CD4-positive, alpha-beta T cell treated with Interleukin-17A for 1 hour (primary cell): ENCODE measurements at regions not wholly inside any gene's neighbourhood (a gene's known extent, or its start where the extent isn't known, plus 50 kb on each side); places are given as distances from the start of the nearest gene placed in this dataset.
A peak's percentile ranks its signal among the peaks of the same experiment; 100 is the strongest.
"Not testable (repeated sequence)": the region's sequence is repeated elsewhere in the genome, so short reads cannot be mapped to it uniquely, and the experiment has no call there.

Experiments used
- DNase-seq: peaks from one replicate; pipeline ENCODE4 v3.0.0-alpha.2; 2020

DNA sequence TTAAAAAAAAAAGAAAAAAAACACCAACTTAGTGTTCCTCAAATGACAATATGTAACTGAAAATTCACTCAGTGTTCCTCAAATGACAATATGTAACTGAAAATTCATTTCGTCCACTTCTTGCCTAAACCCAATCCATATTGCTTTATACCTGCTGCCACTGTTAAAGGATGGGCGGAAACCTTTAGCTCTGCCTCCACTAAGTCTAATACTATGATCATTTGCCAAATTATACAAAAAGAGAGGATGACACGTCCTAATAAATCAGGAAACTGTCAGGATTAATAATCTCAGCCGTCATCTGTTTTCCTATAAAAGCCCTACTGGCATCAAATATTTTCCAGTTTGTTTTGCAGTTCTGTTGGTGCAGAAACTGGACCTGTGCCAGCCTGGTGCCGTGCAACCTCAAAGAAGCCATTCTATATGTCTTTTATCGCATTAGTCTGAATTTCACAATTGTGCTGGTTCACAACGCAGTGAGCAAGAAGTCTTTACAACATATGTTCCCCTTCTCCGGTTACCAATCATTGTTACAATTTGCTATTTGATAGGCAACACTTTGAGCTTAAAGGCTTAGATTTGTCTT lies 160.4 kb upstream of the KCNH8 start:
- no peak for DNase-seq

DNA sequence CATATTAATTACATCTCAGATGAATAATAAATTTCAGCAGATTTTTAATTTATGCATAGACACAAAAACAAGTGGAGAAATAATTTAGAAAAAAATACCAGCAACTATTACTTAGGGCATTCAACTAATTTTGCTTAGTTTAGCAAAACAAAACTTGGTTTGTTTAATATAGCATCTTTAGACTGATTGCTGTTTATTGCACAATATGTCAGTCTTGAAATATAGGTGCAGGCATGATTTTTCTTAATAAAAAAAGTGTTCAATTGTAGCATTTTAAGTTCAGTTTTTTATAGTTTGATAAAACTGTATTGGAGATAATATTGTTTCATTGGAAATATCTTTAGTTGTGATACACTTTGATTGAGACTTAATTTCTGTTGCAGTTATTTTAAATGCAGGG lies 161.2 kb upstream of the KCNH8 start:
- no peak for DNase-seq

DNA sequence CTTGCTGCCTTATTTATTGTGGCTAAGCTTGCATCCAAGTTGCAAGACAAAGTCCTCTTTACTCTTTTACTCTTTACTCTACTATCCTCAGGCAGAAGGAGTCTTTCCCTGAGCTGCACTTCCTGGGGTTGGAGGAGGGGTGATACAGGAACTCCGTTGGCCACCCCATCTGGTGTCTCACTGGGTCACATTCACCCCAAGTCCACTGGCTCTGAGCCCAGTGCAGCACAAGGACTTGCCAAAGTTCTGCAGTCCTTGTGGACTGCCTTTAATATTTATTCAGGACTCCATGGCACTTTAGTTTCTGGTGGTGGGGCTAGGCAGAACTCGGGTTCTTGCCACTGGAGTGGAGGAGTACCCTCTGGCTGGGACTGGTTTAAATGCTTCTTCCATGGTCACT lies 165.4 kb upstream of the KCNH8 start:
- no peak for DNase-seq

DNA sequence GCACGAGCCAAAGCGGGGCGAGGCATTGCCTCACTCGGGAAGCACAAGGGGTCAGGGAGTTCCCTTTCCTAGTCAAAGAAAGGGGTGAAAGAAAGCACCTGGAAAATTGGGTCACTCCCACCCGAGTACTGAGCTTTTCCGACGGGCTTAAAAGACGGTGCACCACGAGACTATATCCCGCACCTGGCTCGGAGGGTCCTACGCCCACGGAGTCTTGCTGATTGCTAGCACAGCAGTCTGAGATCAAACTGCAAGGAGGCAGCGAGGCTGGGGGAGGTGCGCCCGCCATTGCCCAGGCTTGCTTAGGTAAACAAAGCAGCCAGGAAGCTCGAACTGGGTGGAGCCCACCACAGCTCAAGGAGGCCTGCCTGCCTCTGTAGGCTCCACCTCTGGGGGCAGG lies 172.2 kb upstream of the KCNH8 start:
- DNase-seq: not testable (repeated sequence)

DNA sequence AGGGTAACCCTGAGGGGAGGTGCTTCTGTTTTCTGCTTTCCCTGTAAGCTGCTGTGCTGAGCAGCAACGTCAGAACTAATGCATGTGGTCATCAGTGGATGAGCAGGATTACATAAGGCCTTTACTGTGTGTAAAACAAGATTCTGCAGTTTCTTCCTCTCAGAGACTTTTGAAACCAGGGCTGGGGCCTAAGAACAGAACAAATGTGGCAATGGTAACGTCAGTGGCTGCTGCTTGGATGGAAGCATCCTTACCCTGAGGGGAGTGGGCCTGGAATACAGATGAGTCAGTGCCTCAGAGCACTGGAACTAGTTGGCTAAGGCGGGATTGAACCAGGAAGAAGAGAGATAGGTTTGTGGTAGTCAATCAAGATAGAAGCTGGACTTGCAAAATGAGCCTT lies 180.2 kb upstream of the KCNH8 start:
- DNase-seq: no peak

DNA sequence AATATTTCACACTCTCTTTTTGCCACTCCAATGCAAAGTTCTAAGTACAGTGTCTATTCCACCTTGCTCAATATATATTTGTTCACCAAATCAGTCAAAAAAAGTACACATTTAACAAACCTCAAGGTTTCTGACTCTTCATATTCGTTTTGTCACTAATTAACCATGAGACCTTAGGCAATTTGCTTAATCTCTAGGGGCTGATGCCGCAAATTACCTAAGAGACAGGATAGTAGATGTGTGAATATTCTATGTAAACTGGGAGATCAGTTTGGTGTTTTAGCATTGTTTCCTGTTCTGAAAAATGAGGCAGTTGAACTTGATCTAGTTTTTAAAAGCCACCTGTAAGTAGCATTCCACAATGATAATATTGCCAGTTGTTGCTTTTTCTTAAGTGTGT lies 182.5 kb upstream of the KCNH8 start:
- DNase-seq: no peak

DNA sequence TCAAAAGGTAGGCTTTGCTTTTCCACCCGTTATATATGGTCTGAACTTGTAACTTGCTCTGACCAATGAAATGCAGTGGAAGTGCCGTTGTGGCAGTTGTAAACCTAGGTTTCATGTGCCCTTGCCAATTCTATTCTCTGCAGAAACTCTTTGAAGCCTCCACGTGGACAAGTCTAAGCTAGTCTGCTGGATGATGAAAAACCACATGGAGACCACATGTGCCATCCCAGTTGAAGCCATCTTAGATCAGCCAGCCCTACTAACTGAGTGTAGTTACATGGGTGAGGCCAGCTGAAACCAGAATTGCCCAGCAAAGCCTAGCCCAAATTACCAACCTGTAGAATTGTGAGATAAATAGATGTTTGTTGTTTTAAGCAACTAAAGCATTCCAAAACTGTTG lies 183.7 kb upstream of the KCNH8 start:
- DNase-seq: no peak

DNA sequence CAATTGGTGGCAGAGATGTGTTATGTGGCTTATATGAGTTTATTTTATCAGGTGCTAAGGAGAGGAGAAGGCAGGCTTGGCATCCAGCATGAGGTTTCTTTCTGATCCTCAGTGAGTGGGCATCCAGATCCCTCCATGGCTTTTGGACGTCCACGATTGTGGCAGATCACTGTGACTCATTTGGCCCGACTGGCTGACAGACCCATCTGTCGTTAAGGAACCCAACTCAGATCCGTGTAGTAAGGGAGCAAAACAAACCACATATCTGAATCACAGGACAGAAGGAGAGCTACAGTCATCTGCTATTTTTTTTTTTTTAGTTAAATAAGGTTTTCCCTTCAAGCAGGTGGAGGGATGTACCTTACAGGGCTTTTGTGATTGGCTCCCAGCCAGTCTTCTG lies 197.0 kb upstream of the KCNH8 start:
- no peak for DNase-seq

DNA sequence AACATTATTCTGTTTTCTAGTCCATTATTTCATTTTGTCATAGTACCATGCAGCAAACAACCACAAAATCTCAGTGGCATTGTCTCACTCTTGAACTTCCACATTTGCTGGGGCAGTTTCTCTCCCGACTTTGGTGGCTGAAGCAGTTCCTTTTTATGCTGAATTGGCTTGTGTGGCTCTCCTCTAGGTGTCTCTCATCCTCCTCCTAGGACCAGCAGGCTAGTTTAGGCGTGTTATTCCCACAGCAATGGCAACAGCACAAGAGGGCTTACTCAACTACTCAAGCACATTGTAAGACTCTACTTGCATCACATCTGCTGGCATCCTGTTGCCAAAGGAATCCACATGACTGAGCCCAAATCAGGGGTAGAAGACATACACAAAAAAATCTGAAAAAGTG lies 201.8 kb upstream of the KCNH8 start:
- DNase-seq: peak; percentile 0

GRCh38 chr3:18937574-18937973 lies 210.7 kb upstream of the KCNH8 start:
- no peak for DNase-seq

- no peak for DNase-seq
Measured at GRCh38 chr3:18919158-18919557, 229.2 kb upstream of the KCNH8 start.

DNA sequence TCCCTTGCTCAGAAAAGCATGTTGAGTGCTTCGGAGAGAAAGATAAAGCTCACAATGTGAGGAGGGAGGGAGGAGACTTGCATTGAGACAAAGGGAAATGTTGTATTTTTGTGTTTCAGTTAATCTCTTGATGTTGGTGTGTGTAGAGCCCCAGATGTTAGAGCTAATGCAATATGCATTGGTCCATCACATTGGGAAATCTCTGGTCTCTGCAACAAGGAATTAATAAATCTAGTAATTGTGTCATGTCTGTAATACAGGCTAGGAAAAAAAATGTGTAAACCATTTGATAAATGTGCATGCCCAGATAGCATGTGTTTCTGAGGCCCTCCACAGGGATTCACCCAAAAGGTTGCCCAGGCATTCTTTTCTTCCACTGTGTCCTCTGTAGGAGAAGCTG lies 230.4 kb upstream of the KCNH8 start:
- no peak for DNase-seq

DNA sequence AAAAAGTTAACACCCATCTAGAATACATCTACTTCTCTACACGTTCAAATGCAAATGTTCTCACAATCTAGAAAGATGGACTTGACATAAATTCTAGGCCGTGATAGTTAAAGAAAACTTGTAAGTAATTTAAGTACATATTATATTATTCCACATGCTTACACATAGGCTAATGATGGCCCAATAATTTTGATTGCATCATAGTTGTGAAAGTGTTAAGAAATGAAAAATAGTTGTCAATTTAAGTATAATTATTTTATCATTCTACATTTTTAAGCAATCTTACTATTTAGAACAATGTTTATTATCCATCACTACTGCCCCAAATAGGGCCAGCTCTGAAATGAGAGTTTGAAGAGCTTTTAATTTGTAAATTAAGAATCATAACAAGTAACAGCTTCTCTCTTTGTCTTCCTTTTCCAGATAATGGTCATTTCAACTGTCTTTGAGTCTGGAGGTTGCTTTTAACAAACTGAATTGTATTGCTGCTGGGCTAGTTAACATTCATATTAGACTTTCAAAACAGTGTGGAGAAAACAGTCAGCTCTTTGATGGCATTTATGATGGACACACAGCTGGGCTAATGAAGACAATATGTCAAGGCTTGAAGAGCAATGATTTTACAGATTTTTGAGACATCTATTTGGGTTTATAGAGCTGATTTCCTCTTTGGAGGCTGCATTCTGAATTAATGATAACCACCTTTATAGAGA lies 246.1 kb upstream of the KCNH8 start:
- no peak for DNase-seq

GRCh38 chr3:18901571-18901970 lies 246.7 kb upstream of the KCNH8 start:
- DNase-seq: no peak

DNA sequence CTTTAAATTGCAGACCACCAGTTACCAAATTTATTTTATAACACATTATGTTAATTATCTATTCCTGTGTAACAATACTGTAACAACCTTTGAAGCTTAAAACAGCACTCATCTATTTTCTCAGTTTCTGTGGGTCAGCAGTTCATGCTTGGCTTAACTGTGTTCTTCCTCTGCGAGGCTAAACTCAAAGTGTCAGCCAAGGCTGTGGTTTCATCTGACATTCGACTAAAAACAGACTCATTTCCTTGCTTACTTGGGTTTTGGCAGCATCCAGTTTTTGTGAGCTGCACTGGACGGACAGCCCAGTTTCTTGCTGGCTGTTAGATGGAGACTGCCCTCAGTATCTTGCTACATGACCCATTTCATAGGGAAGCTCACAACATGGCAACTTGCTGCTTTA lies 247.3 kb upstream of the KCNH8 start:
- no peak for DNase-seq

DNA sequence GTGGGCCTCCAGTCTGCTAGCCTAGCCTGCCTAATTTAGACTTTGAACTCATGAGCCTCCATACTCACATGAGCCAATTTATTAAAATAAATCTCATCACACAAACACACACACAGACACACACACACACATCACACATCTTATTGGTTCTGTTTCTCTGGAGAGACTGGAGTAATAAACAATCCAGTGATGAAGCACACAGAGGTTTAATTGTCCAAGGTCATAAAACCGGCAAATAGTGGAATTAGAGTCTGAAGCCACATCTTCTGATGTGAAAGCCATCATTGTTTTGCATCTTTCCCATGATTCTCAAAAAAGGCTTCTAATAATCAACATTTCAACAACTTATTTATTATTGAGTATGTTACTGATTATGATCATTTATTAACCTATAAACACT lies 249.4 kb upstream of the KCNH8 start:
- no peak for DNase-seq

- no peak for DNase-seq
Measured at GRCh38 chr3:18892756-18893155, 255.6 kb upstream of the KCNH8 start.

DNA sequence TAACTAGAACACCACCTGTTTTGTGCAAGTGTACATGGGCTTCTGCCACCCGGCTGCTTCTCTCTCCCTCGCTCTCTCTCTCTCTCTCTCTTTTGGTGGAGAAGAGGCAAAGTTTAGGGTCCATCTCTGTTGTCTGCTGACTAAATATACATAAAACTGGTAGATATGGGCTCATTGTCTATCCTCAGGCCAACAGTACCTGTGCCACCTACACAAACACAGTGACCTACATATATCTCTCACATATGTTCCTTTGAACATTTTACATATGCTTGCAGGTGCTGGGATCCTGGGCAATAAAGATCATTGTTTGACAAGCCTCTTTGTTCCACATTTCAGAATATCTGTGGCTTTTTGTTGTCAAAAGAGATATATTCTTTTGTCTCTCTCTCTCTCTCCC lies 256.3 kb upstream of the KCNH8 start:
- no peak for DNase-seq

GRCh38 chr3:18891641-18892040 lies 256.7 kb upstream of the KCNH8 start:
- no peak for DNase-seq

DNA sequence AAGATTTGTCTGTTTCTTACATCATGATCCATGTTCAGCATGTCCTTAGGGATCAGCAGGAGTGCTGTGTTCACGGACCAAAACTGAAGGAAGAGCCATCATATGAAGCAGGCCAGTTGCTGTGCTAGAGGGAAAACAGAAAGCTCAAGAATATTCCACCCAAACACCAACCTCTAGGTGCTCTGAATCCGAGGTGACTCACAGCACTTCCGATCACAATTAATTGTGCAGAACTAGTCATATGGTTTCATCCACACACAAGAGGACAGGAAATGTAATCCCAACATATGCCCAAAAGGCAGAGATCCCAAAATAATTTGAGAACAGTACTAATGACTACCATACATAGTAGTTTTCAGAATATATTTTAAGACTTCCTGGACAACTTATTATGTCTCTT lies 257.9 kb upstream of the KCNH8 start:
- DNase-seq: no peak

DNA sequence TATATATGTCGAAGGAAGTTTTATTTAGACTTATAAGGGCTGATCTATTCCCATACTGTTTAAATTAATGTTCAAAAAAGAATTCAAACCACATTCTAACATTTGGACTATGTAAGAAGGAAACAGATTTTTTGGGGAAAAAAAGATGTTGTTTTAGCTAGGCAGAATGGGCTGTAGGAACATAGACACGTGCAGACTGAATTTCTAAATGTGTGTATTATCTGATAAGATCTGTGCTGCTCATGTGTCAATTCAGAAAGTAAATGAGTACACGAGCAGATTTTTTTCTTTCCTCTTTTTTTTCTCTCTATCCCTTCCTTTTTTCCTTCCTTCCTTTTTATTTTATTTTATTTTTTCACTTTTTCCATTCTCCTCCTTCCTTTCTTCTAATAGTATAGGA lies 259.5 kb upstream of the KCNH8 start:
- DNase-seq: no peak

GRCh38 chr3:18888370-18888769 lies 259.9 kb upstream of the KCNH8 start:
- DNase-seq: no peak

DNA sequence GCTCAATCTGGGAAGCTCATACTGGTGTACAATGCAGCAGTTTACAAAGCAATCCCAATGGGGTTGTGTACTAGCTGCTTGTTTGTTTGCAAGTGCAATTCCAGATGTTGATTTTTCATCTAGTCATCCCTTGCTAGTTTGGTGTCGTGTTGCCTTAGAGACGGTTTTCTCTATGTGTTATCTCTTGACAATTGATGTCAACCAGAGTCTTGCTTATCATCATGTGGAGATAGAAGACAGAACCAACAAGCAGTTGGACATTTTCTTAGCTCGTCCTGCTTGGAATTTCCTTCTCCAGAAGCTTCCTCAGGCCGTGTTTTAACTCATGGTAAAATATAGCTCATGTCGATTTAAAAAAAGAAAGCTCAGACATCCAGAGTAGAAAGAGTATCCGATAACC lies 262.0 kb upstream of the KCNH8 start:
- no peak for DNase-seq

DNA sequence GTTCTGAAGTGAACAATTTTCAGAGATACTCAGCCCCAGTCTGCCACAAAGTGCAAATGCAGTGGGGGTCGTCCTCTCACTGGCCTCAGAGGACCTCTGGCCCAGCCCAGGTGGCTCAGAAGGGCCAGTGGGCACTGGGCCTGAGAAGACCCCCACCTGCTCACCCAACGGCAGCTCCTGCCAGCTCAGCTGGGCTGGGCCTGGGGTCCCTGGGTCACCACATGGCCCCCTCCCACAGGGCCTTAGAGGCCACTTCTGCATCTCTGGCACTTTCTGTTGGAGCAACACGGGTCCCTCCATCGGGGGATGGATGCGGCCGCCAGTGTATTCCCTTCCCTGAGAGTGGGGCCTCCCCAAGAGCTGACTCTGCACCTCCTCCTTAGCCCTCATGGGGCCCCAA lies 262.7 kb upstream of the KCNH8 start:
- DNase-seq: no peak

DNA sequence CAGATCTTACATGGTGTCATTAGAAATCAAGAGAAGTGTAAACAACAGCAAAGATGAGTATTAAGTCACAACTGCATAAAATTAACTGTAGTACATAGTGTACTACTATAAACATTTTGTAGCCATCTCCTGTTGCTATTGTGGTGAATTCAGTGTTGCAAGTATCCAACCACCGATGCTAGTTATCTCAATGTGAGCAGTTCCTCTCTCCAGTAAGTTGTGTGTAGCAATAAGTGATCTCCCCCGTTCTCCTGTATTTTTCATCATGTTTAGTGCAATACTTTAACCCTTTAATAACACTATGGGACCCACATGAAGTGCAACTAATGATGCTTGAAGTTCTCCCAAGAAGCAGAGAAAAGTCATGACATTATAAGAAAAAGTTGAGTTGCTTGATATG lies 264.7 kb upstream of the KCNH8 start:
- no peak for DNase-seq
